ENCODE measurements at regions not wholly inside any gene's neighbourhood (a gene's known extent, or its start where the extent isn't known, plus 50 kb on each side); places are given as distances from the start of the nearest gene placed in this dataset.

DNA sequence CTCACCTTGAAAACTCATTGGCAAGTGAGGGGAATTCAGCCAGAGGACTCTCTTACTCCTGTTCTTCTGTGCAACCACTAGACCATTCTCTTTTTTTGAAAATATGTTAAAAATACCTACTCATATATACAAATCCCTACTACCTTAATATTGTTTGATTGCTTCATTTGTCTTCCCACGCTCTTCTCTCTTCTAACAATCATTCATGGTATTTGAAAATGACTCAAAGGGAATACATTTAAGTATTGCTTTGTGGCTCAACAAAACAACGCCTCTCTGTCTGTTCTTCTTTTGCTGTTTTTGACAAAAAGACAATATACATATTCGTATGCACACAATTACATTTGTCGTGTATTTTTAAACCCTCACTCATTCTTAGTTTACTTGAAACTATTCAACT, 589.4 kb downstream of the ANKRD50 start:
- TF ChIP-seq SUZ12 (IDR thresholded peaks at IDR 0.05) (no peak), LEF1 (IDR thresholded peaks at IDR 0.05; ENCODE audit: borderline replicate concordance) (no peak), ARNT (IDR thresholded peaks at IDR 0.05) (no peak), NFRKB (IDR thresholded peaks at IDR 0.05) (no peak), L3MBTL2 (conservative IDR thresholded peaks at IDR 0.05) (no peak), TARDBP (IDR thresholded peaks at IDR 0.05) (no peak), FOXA1 (IDR thresholded peaks at IDR 0.05) (no peak)
